ENCODE measurements at regions not wholly inside any gene's neighbourhood (a gene's known extent, or its start where the extent isn't known, plus 50 kb on each side); places are given as distances from the start of the nearest gene placed in this dataset.

- DNase-seq: no peak
Observed at GRCh38 chr7:131895541-131896164, 339.2 kb upstream of the PODXL start.

- no peak for DNase-seq
Observed at GRCh38 chr7:131893631-131894340, 337.4 kb upstream of the PODXL start.

GRCh38 chr7:131890176-131890575 lies 333.7 kb upstream of the PODXL start:
- DNase-seq: no peak

- no peak for DNase-seq
Observed at GRCh38 chr7:131889572-131890150, 333.2 kb upstream of the PODXL start.

- DNase-seq: no peak
Observed at GRCh38 chr7:131883769-131884168, 327.3 kb upstream of the PODXL start.

- DNase-seq: no peak
Observed at GRCh38 chr7:131883196-131883595, 326.8 kb upstream of the PODXL start.

GRCh38 chr7:131882321-131882720 lies 325.9 kb upstream of the PODXL start:
- no peak for DNase-seq

- DNase-seq: no peak
Observed at GRCh38 chr7:131880078-131880477, 323.6 kb upstream of the PODXL start.

- no peak for DNase-seq
Observed at GRCh38 chr7:131879424-131879823, 323.0 kb upstream of the PODXL start.

GRCh38 chr7:131878777-131879176 lies 322.3 kb upstream of the PODXL start:
- DNase-seq: no peak

GRCh38 chr7:131873581-131873980 lies 317.2 kb upstream of the PODXL start:
- no peak for DNase-seq

GRCh38 chr7:131869986-131870385 lies 313.6 kb upstream of the PODXL start:
- no peak for DNase-seq

- no peak for DNase-seq
Observed at GRCh38 chr7:131869169-131869844, 312.9 kb upstream of the PODXL start.

- DNase-seq: no peak
Observed at GRCh38 chr7:131867461-131867860, 311.0 kb upstream of the PODXL start.

- no peak for DNase-seq
Observed at GRCh38 chr7:131865911-131866310, 309.5 kb upstream of the PODXL start.

GRCh38 chr7:131861620-131862346 lies 305.4 kb upstream of the PODXL start:
- DNase-seq: no peak

- DNase-seq: peak; percentile 60
Observed at GRCh38 chr7:131859147-131859821, 302.9 kb upstream of the PODXL start.

GRCh38 chr7:131858611-131859010 lies 302.2 kb upstream of the PODXL start:
- no peak for DNase-seq

- no peak for DNase-seq
Observed at GRCh38 chr7:131849472-131849871, 293.0 kb upstream of the PODXL start.

GRCh38 chr7:131848033-131848432 lies 291.6 kb upstream of the PODXL start:
- DNase-seq: no peak

- no peak for DNase-seq
Observed at GRCh38 chr7:131845573-131846314, 289.3 kb upstream of the PODXL start.

GRCh38 chr7:131844369-131844768 lies 287.9 kb upstream of the PODXL start:
- no peak for DNase-seq

All from midbrain (tissue), 1 donor.